ENCODE measurements at regions not wholly inside any gene's neighbourhood (a gene's known extent, or its start where the extent isn't known, plus 50 kb on each side); places are given as distances from the start of the nearest gene placed in this dataset.
"Not testable (repeated sequence)": the region's sequence is repeated elsewhere in the genome, so short reads cannot be mapped to it uniquely, and the experiment has no call there.

GRCh38 chr6:80407976-80408375 lies 301.5 kb downstream of the BCKDHB start:
- TF ChIP-seq EZH2phosphoT487 (IDR thresholded peaks at IDR 0.05; ENCODE audit: low read depth); CTCF (IDR thresholded peaks at IDR 0.05; ENCODE audit: low read depth, low read length): not testable (repeated sequence)
